AG10803 (cell line): ENCODE measurements at regions not wholly inside any gene's neighbourhood (a gene's known extent, or its start where the extent isn't known, plus 50 kb on each side); places are given as distances from the start of the nearest gene placed in this dataset.

ENCODE experiments used
- DNase-seq: peaks from one replicate; pipeline ENCODE4 v3.0.0; 2010; ENCODE audit warnings: low read depth
- H3K4me3 ChIP-seq: 2 replicates; pipeline ENCODE4 v1.5.1; 2011; ENCODE audit warnings: mild to moderate bottlenecking, low read length, control low read depth
- TF ChIP-seq, protein P1 (sequence below): conservative IDR thresholded peaks from 2 replicates; pipeline ENCODE4 v1.5.1; 2011; ENCODE audit warnings: mild to moderate bottlenecking, low read length, control low read depth, inconsistent platforms

DNA sequence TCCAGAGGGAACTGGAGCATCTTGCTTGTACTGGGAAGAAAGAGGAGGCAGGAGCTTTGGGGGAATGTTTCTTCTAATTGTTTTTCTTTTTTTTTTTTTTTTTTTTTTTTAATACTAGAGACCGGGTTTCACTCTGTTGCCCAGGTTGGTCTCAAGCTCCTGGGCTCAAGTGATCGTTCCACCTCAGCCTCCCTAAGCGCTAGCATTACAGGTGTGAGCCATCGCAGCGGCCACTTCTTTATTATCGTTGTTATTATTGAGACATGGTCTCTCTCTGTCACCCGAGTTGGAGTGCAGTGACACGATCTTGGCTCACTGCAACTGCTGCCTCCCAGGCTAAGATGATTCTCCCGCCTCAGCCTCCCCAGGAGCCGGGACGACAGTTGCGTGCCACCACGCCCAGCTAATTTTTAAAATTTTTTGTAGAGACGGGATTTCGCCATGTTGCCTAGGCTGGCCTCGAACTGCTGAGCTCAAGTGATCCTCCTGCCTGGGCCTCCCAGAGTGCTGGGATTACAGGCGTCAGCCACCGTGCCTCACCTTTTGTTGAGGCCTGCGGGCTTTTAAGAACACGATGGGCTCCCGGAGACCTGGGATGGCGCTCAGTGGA, 137.3 kb upstream of the GSE1 start:
- no peak for DNase-seq
- TF ChIP-seq, protein P1, sequence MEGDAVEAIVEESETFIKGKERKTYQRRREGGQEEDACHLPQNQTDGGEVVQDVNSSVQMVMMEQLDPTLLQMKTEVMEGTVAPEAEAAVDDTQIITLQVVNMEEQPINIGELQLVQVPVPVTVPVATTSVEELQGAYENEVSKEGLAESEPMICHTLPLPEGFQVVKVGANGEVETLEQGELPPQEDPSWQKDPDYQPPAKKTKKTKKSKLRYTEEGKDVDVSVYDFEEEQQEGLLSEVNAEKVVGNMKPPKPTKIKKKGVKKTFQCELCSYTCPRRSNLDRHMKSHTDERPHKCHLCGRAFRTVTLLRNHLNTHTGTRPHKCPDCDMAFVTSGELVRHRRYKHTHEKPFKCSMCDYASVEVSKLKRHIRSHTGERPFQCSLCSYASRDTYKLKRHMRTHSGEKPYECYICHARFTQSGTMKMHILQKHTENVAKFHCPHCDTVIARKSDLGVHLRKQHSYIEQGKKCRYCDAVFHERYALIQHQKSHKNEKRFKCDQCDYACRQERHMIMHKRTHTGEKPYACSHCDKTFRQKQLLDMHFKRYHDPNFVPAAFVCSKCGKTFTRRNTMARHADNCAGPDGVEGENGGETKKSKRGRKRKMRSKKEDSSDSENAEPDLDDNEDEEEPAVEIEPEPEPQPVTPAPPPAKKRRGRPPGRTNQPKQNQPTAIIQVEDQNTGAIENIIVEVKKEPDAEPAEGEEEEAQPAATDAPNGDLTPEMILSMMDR = no peak

DNA sequence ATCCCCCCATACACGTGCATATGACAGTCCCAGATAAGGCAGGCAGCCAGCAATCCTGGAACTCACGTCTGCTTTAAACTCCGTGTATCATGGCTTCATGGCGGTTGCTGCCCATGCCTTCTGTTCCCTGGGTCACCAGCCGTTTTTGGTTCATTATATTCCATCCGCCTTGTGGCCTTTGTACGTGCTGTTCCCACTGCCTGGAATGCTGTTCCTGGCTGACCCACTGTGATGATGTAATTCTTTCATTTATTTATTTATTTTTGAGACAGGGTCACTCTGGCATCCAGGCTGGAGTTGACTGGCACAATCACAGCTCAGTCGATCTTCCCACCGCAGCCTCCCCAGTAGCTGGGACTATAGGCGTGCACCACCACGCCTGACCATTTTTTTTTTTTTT, 136.7 kb upstream of the GSE1 start:
- no peak overlapping the region for H3K4me3 ChIP-seq
- TF ChIP-seq, protein P1 = no peak
- DNase-seq = no peak

More for the DNA sequence above, 137.3 kb upstream of the GSE1 start:
- no peak overlapping the region for H3K4me3 ChIP-seq

GRCh38 chr16:85477801-85478363, 135.2 kb upstream of the GSE1 start:
- no peak overlapping the region for H3K4me3 ChIP-seq
- DNase-seq = no peak
- TF ChIP-seq, protein P1 = no peak

GRCh38 chr16:85479972-85480726, 133.0 kb upstream of the GSE1 start:
- TF ChIP-seq, protein P1 = peak; percentile 37
- DNase-seq = no peak
- no peak overlapping the region for H3K4me3 ChIP-seq

DNA sequence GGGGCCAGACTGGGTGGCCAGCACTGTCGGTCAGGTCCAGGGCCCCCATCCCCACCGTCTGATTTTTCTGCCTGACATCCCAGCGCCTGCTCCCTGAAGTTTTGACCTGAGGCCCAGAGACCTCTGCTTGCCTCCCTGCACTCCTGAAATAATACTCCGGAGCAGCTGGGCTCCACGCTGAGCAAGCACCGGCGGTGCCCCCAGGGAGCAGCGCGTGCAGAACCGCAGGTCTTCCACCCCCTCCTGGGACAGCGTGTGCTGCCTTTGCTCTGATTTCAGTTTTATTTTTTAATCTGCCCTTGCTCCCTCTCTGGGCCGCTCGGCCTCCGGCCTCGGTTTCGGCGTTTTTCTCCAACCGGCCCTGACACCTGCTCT, 132.4 kb upstream of the GSE1 start:
- H3K4me3 ChIP-seq = no peak overlapping the region
- TF ChIP-seq, protein P1 = no peak
- DNase-seq = no peak

DNA sequence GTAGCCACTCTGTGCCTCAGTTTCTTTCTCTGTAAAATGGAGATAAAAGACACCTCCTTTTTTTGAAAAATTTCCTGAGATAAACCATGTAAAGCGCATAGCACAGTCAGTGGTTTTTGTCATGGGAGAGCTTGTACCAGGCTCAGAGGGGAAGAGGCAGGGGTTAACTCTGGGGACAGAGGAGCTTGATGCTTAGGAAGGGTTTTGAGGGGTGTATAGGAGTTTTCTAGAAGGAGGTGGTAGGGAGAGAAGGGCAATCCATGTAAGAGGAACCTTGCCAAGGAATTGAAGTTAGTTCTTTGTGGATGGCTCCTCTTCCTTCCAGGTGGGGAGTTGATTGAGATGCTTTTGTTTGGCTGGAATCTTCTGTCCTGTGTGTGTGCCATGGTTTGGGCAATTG, 131.9 kb upstream of the GSE1 start:
- TF ChIP-seq, protein P1 = no peak
- no peak overlapping the region for H3K4me3 ChIP-seq
- DNase-seq = no peak

- no peak for DNase-seq
- TF ChIP-seq, protein P1 = no peak
- no peak overlapping the region for H3K4me3 ChIP-seq
Measured at GRCh38 chr16:85481738-85482137, 131.4 kb upstream of the GSE1 start.
